ENCODE measurements at regions not wholly inside any gene's neighbourhood (a gene's known extent, or its start where the extent isn't known, plus 50 kb on each side); places are given as distances from the start of the nearest gene placed in this dataset.

GRCh38 chr5:120738568-120738967 lies 274.5 kb downstream of the PRR16 start:
- 87 to 92% (median 91%) methylated on average over 2 of the region's 2 CpGs for WGBS, 3 donors
- Histone ChIP-seq H3K27ac (no peak overlapping the region), H3K9me3 (no peaks in the 10 kb centered on the region), H3K4me1 (no peaks in the 10 kb centered on the region), H3K4me3 (no peak overlapping the region), H3K36me3 (ENCODE audit: insufficient read depth in 1 of 2, low read depth in 1 of 2) (no peaks in the 10 kb centered on the region), H3K27me3 (ENCODE audit: insufficient read depth in 3 of 3, low read length in 2 of 3) (no peaks in the 10 kb centered on the region)
- intact Hi-C loops (cut with DNase I) = no loop called here
- ATAC-seq (no peak), DNase-seq (no peak)
- no peak for TF ChIP-seq CTCF (IDR thresholded peaks at IDR 0.05)

DNA sequence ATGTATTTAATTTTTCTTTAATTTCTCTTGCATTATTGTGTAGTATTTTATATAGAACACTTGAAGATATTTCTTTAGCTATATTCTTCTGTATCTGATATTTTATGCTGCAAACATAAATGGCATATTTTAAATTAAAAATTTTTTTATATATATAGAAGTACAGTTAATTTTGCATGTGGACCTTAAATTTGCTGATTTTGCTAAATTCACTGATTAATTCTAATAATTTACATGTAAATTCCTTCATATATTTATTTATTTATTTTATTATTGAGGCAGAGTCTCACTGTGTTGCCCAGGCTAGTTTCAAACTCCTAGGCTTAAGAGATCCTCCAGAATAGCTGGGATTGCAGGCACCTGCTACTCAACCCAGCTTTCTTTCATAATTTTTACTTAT lies 276.9 kb downstream of the PRR16 start:
- intact Hi-C loops (cut with DNase I) = no loop called here

DNA sequence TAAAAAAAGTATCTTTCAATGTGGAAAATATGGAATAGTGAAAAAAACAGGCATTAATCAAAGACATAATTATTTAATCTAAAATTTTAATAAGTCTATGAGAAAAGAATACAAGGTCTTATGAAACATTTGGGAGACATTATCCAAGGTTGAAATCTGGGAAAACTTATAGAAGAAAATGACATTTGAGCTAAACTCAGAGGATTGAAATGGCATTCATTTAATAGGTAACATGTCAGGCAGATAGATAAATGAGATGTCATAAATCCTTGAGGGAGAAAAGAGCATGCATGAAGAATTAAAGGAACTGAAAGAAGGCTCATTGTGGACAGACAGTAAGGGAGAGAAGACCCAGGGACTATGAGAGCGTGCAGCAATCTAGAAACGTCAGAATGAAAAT lies 284.4 kb downstream of the PRR16 start:
- intact Hi-C loops (cut with DNase I) = no loop called here
- TF ChIP-seq CTCF (IDR thresholded peaks at IDR 0.05) = no peak
- H3K27ac ChIP-seq = no peak overlapping the region
- H3K27me3 ChIP-seq (ENCODE audit: insufficient read depth in 3 of 3, low read length in 2 of 3) = no peaks in the 10 kb centered on the region
- ATAC-seq (no peak), DNase-seq (no peak)
- no peaks in the 10 kb centered on the region for H3K9me3 ChIP-seq
- H3K4me3 ChIP-seq = no peak overlapping the region
- 85 to 94% (median 86%) methylated on average over 2 of the region's 2 CpGs for WGBS, 3 donors
- no peaks in the 10 kb centered on the region for H3K36me3 ChIP-seq (ENCODE audit: insufficient read depth in 1 of 2, low read depth in 1 of 2)
- no peaks in the 10 kb centered on the region for H3K4me1 ChIP-seq

More for the DNA sequence above, 276.9 kb downstream of the PRR16 start:
- ATAC-seq (no peak), DNase-seq (no peak)
- TF ChIP-seq CTCF (IDR thresholded peaks at IDR 0.05) = no peak
- Histone ChIP-seq H3K4me3 (no peak overlapping the region), H3K9me3 (no peaks in the 10 kb centered on the region), H3K27me3 (ENCODE audit: insufficient read depth in 3 of 3, low read length in 2 of 3) (no peaks in the 10 kb centered on the region), H3K36me3 (ENCODE audit: insufficient read depth in 1 of 2, low read depth in 1 of 2) (no peaks in the 10 kb centered on the region), H3K27ac (no peak overlapping the region), H3K4me1 (no peaks in the 10 kb centered on the region)

- TF ChIP-seq CTCF (IDR thresholded peaks at IDR 0.05) = no peak
Measured at GRCh38 chr5:120749737-120750136, 285.6 kb downstream of the PRR16 start.

GRCh38 chr5:120759587-120759986 lies 295.5 kb downstream of the PRR16 start:
- no peak for TF ChIP-seq CTCF (IDR thresholded peaks at IDR 0.05)
- intact Hi-C loops (cut with DNase I) = no loop called here
- no peak for ATAC-seq
- Histone ChIP-seq H3K27ac (no peak overlapping the region), H3K27me3 (ENCODE audit: insufficient read depth in 3 of 3, low read length in 2 of 3) (no peaks in the 10 kb centered on the region), H3K36me3 (ENCODE audit: insufficient read depth in 1 of 2, low read depth in 1 of 2) (no peaks in the 10 kb centered on the region), H3K4me3 (no peak overlapping the region), H3K4me1 (no peaks in the 10 kb centered on the region), H3K9me3 (peaks cover 13% of the 10 kb centered on the region)
- DNase-seq = no peak

More at GRCh38 chr5:120749737-120750136, 285.6 kb downstream of the PRR16 start:
- DNase-seq (no peak), ATAC-seq (no peak)
- H3K27me3 ChIP-seq (ENCODE audit: insufficient read depth in 3 of 3, low read length in 2 of 3) = no peaks in the 10 kb centered on the region
- H3K27ac ChIP-seq = no peak overlapping the region
- intact Hi-C loops (cut with DNase I) = no loop called here
- 70 to 79% (median 72%) methylated on average over 3 of the region's 3 CpGs for WGBS, 3 donors
- no peaks in the 10 kb centered on the region for H3K9me3 ChIP-seq
- H3K4me1 ChIP-seq = no peaks in the 10 kb centered on the region
- H3K4me3 ChIP-seq = no peak overlapping the region
- H3K36me3 ChIP-seq (ENCODE audit: insufficient read depth in 1 of 2, low read depth in 1 of 2) = no peaks in the 10 kb centered on the region

Measured in psoas muscle (tissue), 7 donors.